Ovary (tissue), 3 donors: ENCODE measurements at regions not wholly inside any gene's neighbourhood (a gene's known extent, or its start where the extent isn't known, plus 50 kb on each side); places are given as distances from the start of the nearest gene placed in this dataset.

Experiments used
- EP300 ChIP-seq: sonication (generic); formaldehyde crosslinking; IDR thresholded peaks from one replicate; pipeline ENCODE4 v1.6.1; 2017; ENCODE audit warnings: antibody characterized with exemption
- POLR2A ChIP-seq: fragments of 450-650 bp; IDR thresholded peaks from one replicate; pipeline ENCODE4 v1.6.1; 2017; ENCODE audit warnings: antibody characterized with exemption, mild to moderate bottlenecking, moderate library complexity
- TF ChIP-seq, protein P1 (sequence below), 3 donors: fragments of 450-650 bp in 2 of 3; fragments of 200-600 bp in 1 of 3; IDR thresholded peaks; one replicate each; pipeline versions ENCODE4 v1.5.1 to v1.8.0; 2016 to 2022; ENCODE audit warnings: antibody characterized with exemption in 3 of 3, mild to moderate bottlenecking in 1 of 3
- donor health status: DM: no; HTN: no; CAD: no.

DNA sequence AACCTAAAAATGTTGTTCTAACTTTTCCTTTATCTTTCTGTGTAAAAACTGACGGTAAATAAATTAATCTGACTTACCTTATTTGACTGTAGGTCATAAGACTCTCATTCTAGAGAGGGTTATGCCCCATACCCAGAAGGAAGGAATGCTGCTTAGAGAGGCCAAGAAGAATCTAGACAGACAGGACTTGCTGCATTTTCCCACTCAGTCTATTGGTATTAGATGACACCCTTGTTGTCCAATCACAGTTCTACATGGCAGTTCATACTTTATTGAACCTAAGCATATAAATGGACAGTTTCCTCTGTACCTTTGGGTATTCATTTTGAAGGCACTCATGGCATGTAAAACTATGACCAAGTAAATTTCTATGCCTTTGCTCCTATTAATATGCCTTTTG lies 359.6 kb upstream of the ID4 start:
- TF ChIP-seq POLR2A (no peak), EP300 (no peak)
- TF ChIP-seq, protein P1, sequence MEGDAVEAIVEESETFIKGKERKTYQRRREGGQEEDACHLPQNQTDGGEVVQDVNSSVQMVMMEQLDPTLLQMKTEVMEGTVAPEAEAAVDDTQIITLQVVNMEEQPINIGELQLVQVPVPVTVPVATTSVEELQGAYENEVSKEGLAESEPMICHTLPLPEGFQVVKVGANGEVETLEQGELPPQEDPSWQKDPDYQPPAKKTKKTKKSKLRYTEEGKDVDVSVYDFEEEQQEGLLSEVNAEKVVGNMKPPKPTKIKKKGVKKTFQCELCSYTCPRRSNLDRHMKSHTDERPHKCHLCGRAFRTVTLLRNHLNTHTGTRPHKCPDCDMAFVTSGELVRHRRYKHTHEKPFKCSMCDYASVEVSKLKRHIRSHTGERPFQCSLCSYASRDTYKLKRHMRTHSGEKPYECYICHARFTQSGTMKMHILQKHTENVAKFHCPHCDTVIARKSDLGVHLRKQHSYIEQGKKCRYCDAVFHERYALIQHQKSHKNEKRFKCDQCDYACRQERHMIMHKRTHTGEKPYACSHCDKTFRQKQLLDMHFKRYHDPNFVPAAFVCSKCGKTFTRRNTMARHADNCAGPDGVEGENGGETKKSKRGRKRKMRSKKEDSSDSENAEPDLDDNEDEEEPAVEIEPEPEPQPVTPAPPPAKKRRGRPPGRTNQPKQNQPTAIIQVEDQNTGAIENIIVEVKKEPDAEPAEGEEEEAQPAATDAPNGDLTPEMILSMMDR (IDR thresholded peaks at IDR 0.05): no peak
